ENCODE measurements at regions not wholly inside any gene's neighbourhood (a gene's known extent, or its start where the extent isn't known, plus 50 kb on each side); places are given as distances from the start of the nearest gene placed in this dataset.
"Not testable (repeated sequence)": the region's sequence is repeated elsewhere in the genome, so short reads cannot be mapped to it uniquely, and the experiment has no call there.

DNA sequence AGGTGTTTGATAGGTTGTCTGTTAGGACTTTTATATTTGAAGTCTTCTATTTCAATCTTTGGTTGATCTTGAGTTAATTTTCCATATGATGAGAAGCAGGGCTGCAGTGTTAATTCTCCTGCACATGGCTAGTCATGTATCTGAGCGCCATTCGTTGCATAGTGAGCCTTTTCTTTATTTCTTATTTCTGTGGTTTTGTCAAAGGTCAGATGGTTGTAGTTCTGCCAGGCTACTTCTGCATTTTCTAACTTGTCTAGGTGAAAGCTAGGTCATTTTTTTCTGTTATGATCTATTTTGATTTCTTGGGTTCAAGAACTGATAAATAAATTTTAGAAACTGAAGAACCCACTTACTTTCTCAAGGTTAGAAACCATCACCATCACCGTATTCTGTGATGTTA lies 56.7 kb downstream of the CCDC74A start:
- intact Hi-C loops (cut with micrococcal nuclease): no loop called here
- ChIA-PET POLR2A (no interaction called here), CTCF (no interaction called here)
- Mint-ChIP-seq H3K9me3 (ENCODE audit: unreplicated experiment) (no peaks in the 10 kb centered on the region), H3K4me3 (ENCODE audit: unreplicated experiment) (no peak overlapping the region), H3K4me1 (ENCODE audit: insufficient read depth, unreplicated experiment) (no peaks in the 10 kb centered on the region), H3K27me3 (ENCODE audit: insufficient read depth, unreplicated experiment) (peaks cover 96% of the 10 kb centered on the region), H3K27ac (ENCODE audit: low read depth, unreplicated experiment) (no peak overlapping the region), H3K36me3 (ENCODE audit: insufficient read depth, unreplicated experiment) (no peaks in the 10 kb centered on the region)
- TF ChIP-seq, protein P1, sequence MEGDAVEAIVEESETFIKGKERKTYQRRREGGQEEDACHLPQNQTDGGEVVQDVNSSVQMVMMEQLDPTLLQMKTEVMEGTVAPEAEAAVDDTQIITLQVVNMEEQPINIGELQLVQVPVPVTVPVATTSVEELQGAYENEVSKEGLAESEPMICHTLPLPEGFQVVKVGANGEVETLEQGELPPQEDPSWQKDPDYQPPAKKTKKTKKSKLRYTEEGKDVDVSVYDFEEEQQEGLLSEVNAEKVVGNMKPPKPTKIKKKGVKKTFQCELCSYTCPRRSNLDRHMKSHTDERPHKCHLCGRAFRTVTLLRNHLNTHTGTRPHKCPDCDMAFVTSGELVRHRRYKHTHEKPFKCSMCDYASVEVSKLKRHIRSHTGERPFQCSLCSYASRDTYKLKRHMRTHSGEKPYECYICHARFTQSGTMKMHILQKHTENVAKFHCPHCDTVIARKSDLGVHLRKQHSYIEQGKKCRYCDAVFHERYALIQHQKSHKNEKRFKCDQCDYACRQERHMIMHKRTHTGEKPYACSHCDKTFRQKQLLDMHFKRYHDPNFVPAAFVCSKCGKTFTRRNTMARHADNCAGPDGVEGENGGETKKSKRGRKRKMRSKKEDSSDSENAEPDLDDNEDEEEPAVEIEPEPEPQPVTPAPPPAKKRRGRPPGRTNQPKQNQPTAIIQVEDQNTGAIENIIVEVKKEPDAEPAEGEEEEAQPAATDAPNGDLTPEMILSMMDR (IDR thresholded peaks at IDR 0.05; ENCODE audit: unreplicated experiment): no peak
- no TSS peak for BruUV-seq (replicated peaks)
- no peak for DNase-seq (ENCODE audit: unreplicated experiment)

- no peak for DNase-seq (ENCODE audit: unreplicated experiment)
- no peaks in the 10 kb centered on the region for H3K9me3 Mint-ChIP-seq (ENCODE audit: unreplicated experiment)
- BruUV-seq (replicated peaks): no TSS peak
- H3K27me3 Mint-ChIP-seq (ENCODE audit: insufficient read depth, unreplicated experiment): peaks cover 91% of the 10 kb centered on the region
- POLR2A ChIA-PET: no interaction called here
- TF ChIP-seq, protein P1 (IDR thresholded peaks at IDR 0.05; ENCODE audit: unreplicated experiment): no peak
- H3K4me3 Mint-ChIP-seq (ENCODE audit: unreplicated experiment): no peak overlapping the region
- H3K27ac Mint-ChIP-seq (ENCODE audit: low read depth, unreplicated experiment): no peak overlapping the region
- intact Hi-C loops (cut with micrococcal nuclease): no loop called here
- H3K36me3 Mint-ChIP-seq (ENCODE audit: insufficient read depth, unreplicated experiment): no peaks in the 10 kb centered on the region
- H3K4me1 Mint-ChIP-seq (ENCODE audit: insufficient read depth, unreplicated experiment): no peaks in the 10 kb centered on the region
- CTCF ChIA-PET: no interaction called here
Observed at GRCh38 chr2:131584940-131585339, 57.3 kb downstream of the CCDC74A start.

DNA sequence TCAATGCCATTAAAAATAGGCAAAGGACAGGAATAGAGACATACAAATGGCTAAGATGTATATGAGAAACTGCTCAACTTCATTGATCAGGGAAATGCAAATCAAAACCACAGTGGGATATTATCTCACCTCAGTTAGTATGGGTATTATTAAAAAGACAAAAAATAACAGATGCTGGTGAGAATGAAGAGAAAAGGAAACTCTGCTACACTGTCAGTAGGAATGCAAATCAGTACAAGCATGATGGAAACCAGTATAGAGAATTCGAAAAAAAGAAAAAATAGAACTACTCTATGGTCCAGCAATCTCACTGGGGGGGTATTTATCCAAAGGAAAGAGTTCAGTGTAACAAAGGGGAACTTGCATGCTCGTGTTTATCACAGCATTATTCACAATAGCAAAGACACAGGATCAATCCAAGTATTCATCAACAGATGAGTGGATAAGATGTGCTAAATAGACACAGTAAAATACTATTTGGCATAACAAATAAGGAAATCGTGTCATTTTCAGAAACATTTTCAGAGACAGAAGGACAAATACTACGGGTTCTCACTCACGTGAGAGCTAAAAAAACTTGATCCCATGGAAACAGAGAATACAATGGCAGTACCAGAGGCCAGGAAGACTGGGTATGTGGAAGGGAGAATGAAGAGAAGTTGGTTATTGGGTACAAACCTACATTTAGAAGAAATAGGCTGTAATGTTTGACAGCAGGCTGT lies 60.6 kb downstream of the CCDC74A start:
- TF ChIP-seq, protein P1 (IDR thresholded peaks at IDR 0.05; ENCODE audit: unreplicated experiment): no peak
- Mint-ChIP-seq H3K4me1 (ENCODE audit: insufficient read depth, unreplicated experiment) (no peaks in the 10 kb centered on the region), H3K9me3 (ENCODE audit: unreplicated experiment) (no peaks in the 10 kb centered on the region), H3K27ac (ENCODE audit: low read depth, unreplicated experiment) (no peak overlapping the region), H3K36me3 (ENCODE audit: insufficient read depth, unreplicated experiment) (no peaks in the 10 kb centered on the region), H3K27me3 (ENCODE audit: insufficient read depth, unreplicated experiment) (peaks cover 70% of the 10 kb centered on the region), H3K4me3 (ENCODE audit: unreplicated experiment) (no peak overlapping the region)
- CTCF ChIA-PET: no interaction called here
- intact Hi-C loops (cut with micrococcal nuclease): no loop called here
- BruUV-seq (replicated peaks): no TSS peak
- POLR2A ChIA-PET: no interaction called here
- DNase-seq (ENCODE audit: unreplicated experiment): no peak

GRCh38 chr2:131589126-131589525 lies 61.4 kb downstream of the CCDC74A start:
- peaks cover 70% of the 10 kb centered on the region for H3K27me3 Mint-ChIP-seq (ENCODE audit: insufficient read depth, unreplicated experiment)
- H3K4me1 Mint-ChIP-seq (ENCODE audit: insufficient read depth, unreplicated experiment); H3K27ac Mint-ChIP-seq (ENCODE audit: low read depth, unreplicated experiment); H3K36me3 Mint-ChIP-seq (ENCODE audit: insufficient read depth, unreplicated experiment); H3K4me3 Mint-ChIP-seq (ENCODE audit: unreplicated experiment); POLR2A ChIA-PET; H3K9me3 Mint-ChIP-seq (ENCODE audit: unreplicated experiment); DNase-seq (ENCODE audit: unreplicated experiment); BruUV-seq (replicated peaks); intact Hi-C loops (cut with micrococcal nuclease): not testable (repeated sequence)
- CTCF ChIA-PET: interaction anchor here (0.6 kb wide), 1 partner anchor 84 kb away, joined by 3 read pairs; no protein-coding TSS in a partner anchor

- Mint-ChIP-seq H3K4me3 (ENCODE audit: unreplicated experiment) (no peak overlapping the region), H3K9me3 (ENCODE audit: unreplicated experiment) (no peaks in the 10 kb centered on the region), H3K27me3 (ENCODE audit: insufficient read depth, unreplicated experiment) (peaks cover 70% of the 10 kb centered on the region), H3K27ac (ENCODE audit: low read depth, unreplicated experiment) (no peak overlapping the region), H3K4me1 (ENCODE audit: insufficient read depth, unreplicated experiment) (no peaks in the 10 kb centered on the region), H3K36me3 (ENCODE audit: insufficient read depth, unreplicated experiment) (no peaks in the 10 kb centered on the region)
- TF ChIP-seq, protein P1 (IDR thresholded peaks at IDR 0.05; ENCODE audit: unreplicated experiment): no peak
- no TSS peak for BruUV-seq (replicated peaks)
- ChIA-PET CTCF (interaction anchor here (0.7 kb wide), 1 partner anchor 14 kb away, joined by 3 read pairs; no protein-coding TSS in a partner anchor), POLR2A (no interaction called here)
- DNase-seq (ENCODE audit: unreplicated experiment): no peak
- intact Hi-C loops (cut with micrococcal nuclease): no loop called here
Observed at GRCh38 chr2:131590366-131590765, 62.7 kb downstream of the CCDC74A start.

Data from MCF 10A (cell line).